ENCODE measurements at regions not wholly inside any gene's neighbourhood (a gene's known extent, or its start where the extent isn't known, plus 50 kb on each side); places are given as distances from the start of the nearest gene placed in this dataset.

- TF ChIP-seq POLR2A (IDR thresholded peaks at IDR 0.05) (no peak), CTCF (IDR thresholded peaks at IDR 0.05) (no peak)
Observed at GRCh38 chr15:52912172-52912571, 122.0 kb upstream of the ONECUT1 start.

All from uterus (tissue), 2 donors.